ENCODE measurements at regions not wholly inside any gene's neighbourhood (a gene's known extent, or its start where the extent isn't known, plus 50 kb on each side); places are given as distances from the start of the nearest gene placed in this dataset.

- Histone ChIP-seq H3K4me1 (ENCODE audit: control insufficient read depth in 2 of 2, insufficient read depth in 2 of 2, low read length in 2 of 2) (peaks cover 4 to 6% of the 10 kb centered on the region in 2 donors), H3K27me3 (ENCODE audit: control insufficient read depth in 2 of 2, insufficient read depth in 1 of 2, low read length in 1 of 2) (peaks cover 5 to 9% of the 10 kb centered on the region in 2 donors), H3K4me3 (ENCODE audit: low read length in 2 of 2) (no peak overlapping the region), H3K9me3 (ENCODE audit: control insufficient read depth in 2 of 2, insufficient read depth in 1 of 2, low read length in 1 of 2) (no peaks in the 10 kb centered on the region), H3K27ac (ENCODE audit: low read depth in 1 of 2, low read length in 1 of 2) (no peak overlapping the region), H3K36me3 (ENCODE audit: control insufficient read depth in 2 of 2, insufficient read depth in 2 of 2, low read length in 1 of 2) (no peaks in the 10 kb centered on the region)
- 92% methylated on average over 10 of the region's 10 CpGs for WGBS
- DNase-seq (ENCODE audit: low read depth in 6 of 9, low spot score in 9 of 9): no peak
Measured at GRCh38 chr14:101633276-101633675, 72.0 kb downstream of the DIO3 start.

- Histone ChIP-seq H3K9me3 (ENCODE audit: control insufficient read depth in 2 of 2, insufficient read depth in 1 of 2, low read length in 1 of 2) (no peaks in the 10 kb centered on the region), H3K27ac (ENCODE audit: low read depth in 1 of 2, low read length in 1 of 2) (no peak overlapping the region), H3K4me1 (ENCODE audit: control insufficient read depth in 2 of 2, insufficient read depth in 2 of 2, low read length in 2 of 2) (peaks cover 0 to 6% of the 10 kb centered on the region in 2 donors), H3K36me3 (ENCODE audit: control insufficient read depth in 2 of 2, insufficient read depth in 2 of 2, low read length in 1 of 2) (no peaks in the 10 kb centered on the region), H3K27me3 (ENCODE audit: control insufficient read depth in 2 of 2, insufficient read depth in 1 of 2, low read length in 1 of 2) (peaks cover 0 to 3% of the 10 kb centered on the region in 2 donors), H3K4me3 (ENCODE audit: low read length in 2 of 2) (no peak overlapping the region)
- DNase-seq (ENCODE audit: low read depth in 6 of 9, low spot score in 9 of 9): no peak
- WGBS: 54% methylated on average over 20 of the region's 20 CpGs
Measured at GRCh38 chr14:101634202-101634849, 73.0 kb downstream of the DIO3 start.

- peaks cover 0 to 3% of the 10 kb centered on the region in 2 donors for H3K27me3 ChIP-seq (ENCODE audit: control insufficient read depth in 2 of 2, insufficient read depth in 1 of 2, low read length in 1 of 2)
- H3K4me3 ChIP-seq (ENCODE audit: low read length in 2 of 2): no peak overlapping the region
- no peak overlapping the region for H3K27ac ChIP-seq (ENCODE audit: low read depth in 1 of 2, low read length in 1 of 2)
- no peaks in the 10 kb centered on the region for H3K9me3 ChIP-seq (ENCODE audit: control insufficient read depth in 2 of 2, insufficient read depth in 1 of 2, low read length in 1 of 2)
- no peaks in the 10 kb centered on the region for H3K36me3 ChIP-seq (ENCODE audit: control insufficient read depth in 2 of 2, insufficient read depth in 2 of 2, low read length in 1 of 2)
- WGBS: 95% methylated on average over 56 of the region's 56 CpGs
- no peak for DNase-seq (ENCODE audit: low read depth in 6 of 9, low spot score in 9 of 9)
- H3K4me1 ChIP-seq (ENCODE audit: control insufficient read depth in 2 of 2, insufficient read depth in 2 of 2, low read length in 2 of 2): peaks cover 0 to 6% of the 10 kb centered on the region in 2 donors
Measured at GRCh38 chr14:101634850-101635748, 73.8 kb downstream of the DIO3 start.

- Histone ChIP-seq H3K27ac (ENCODE audit: low read depth in 1 of 2, low read length in 1 of 2) (no peak overlapping the region), H3K36me3 (ENCODE audit: control insufficient read depth in 2 of 2, insufficient read depth in 2 of 2, low read length in 1 of 2) (no peaks in the 10 kb centered on the region), H3K4me1 (ENCODE audit: control insufficient read depth in 2 of 2, insufficient read depth in 2 of 2, low read length in 2 of 2) (peaks cover 0 to 6% of the 10 kb centered on the region in 2 donors), H3K4me3 (ENCODE audit: low read length in 2 of 2) (no peak overlapping the region), H3K27me3 (ENCODE audit: control insufficient read depth in 2 of 2, insufficient read depth in 1 of 2, low read length in 1 of 2) (peaks cover 0 to 3% of the 10 kb centered on the region in 2 donors), H3K9me3 (ENCODE audit: control insufficient read depth in 2 of 2, insufficient read depth in 1 of 2, low read length in 1 of 2) (no peaks in the 10 kb centered on the region)
- 85% methylated on average over 18 of the region's 18 CpGs for WGBS
- DNase-seq (ENCODE audit: low read depth in 6 of 9, low spot score in 9 of 9): no peak
Measured at GRCh38 chr14:101635749-101636560, 74.7 kb downstream of the DIO3 start.

GRCh38 chr14:101639241-101639833 lies 78.0 kb downstream of the DIO3 start:
- Histone ChIP-seq H3K4me3 (ENCODE audit: low read length in 2 of 2) (no peak overlapping the region), H3K27ac (ENCODE audit: low read depth in 1 of 2, low read length in 1 of 2) (no peak overlapping the region), H3K4me1 (ENCODE audit: control insufficient read depth in 2 of 2, insufficient read depth in 2 of 2, low read length in 2 of 2) (peaks cover 0 to 5% of the 10 kb centered on the region in 2 donors), H3K9me3 (ENCODE audit: control insufficient read depth in 2 of 2, insufficient read depth in 1 of 2, low read length in 1 of 2) (no peaks in the 10 kb centered on the region), H3K36me3 (ENCODE audit: control insufficient read depth in 2 of 2, insufficient read depth in 2 of 2, low read length in 1 of 2) (no peaks in the 10 kb centered on the region), H3K27me3 (ENCODE audit: control insufficient read depth in 2 of 2, insufficient read depth in 1 of 2, low read length in 1 of 2) (peaks cover 0 to 2% of the 10 kb centered on the region in 2 donors)
- no peak for DNase-seq (ENCODE audit: low read depth in 6 of 9, low spot score in 9 of 9)
- 96% methylated on average over 9 of the region's 9 CpGs for WGBS

- H3K4me1 ChIP-seq (ENCODE audit: control insufficient read depth in 2 of 2, insufficient read depth in 2 of 2, low read length in 2 of 2): no peaks in the 10 kb centered on the region
- H3K4me3 ChIP-seq (ENCODE audit: low read length in 2 of 2): no peak overlapping the region
- no peaks in the 10 kb centered on the region for H3K36me3 ChIP-seq (ENCODE audit: control insufficient read depth in 2 of 2, insufficient read depth in 2 of 2, low read length in 1 of 2)
- no peak for DNase-seq (ENCODE audit: low read depth in 6 of 9, low spot score in 9 of 9)
- H3K27me3 ChIP-seq (ENCODE audit: control insufficient read depth in 2 of 2, insufficient read depth in 1 of 2, low read length in 1 of 2): no peaks in the 10 kb centered on the region
- 98% methylated on average over 6 of the region's 6 CpGs for WGBS
- no peaks in the 10 kb centered on the region for H3K9me3 ChIP-seq (ENCODE audit: control insufficient read depth in 2 of 2, insufficient read depth in 1 of 2, low read length in 1 of 2)
- no peak overlapping the region for H3K27ac ChIP-seq (ENCODE audit: low read depth in 1 of 2, low read length in 1 of 2)
Measured at GRCh38 chr14:101643651-101644050, 82.4 kb downstream of the DIO3 start.

GRCh38 chr14:101654051-101654450 lies 92.8 kb downstream of the DIO3 start:
- Histone ChIP-seq H3K9me3 (ENCODE audit: control insufficient read depth in 2 of 2, insufficient read depth in 1 of 2, low read length in 1 of 2) (no peaks in the 10 kb centered on the region), H3K4me3 (ENCODE audit: low read length in 2 of 2) (no peak overlapping the region), H3K4me1 (ENCODE audit: control insufficient read depth in 2 of 2, insufficient read depth in 2 of 2, low read length in 2 of 2) (no peaks in the 10 kb centered on the region), H3K36me3 (ENCODE audit: control insufficient read depth in 2 of 2, insufficient read depth in 2 of 2, low read length in 1 of 2) (no peaks in the 10 kb centered on the region), H3K27ac (ENCODE audit: low read depth in 1 of 2, low read length in 1 of 2) (no peak overlapping the region), H3K27me3 (ENCODE audit: control insufficient read depth in 2 of 2, insufficient read depth in 1 of 2, low read length in 1 of 2) (no peaks in the 10 kb centered on the region)
- DNase-seq (ENCODE audit: low read depth in 6 of 9, low spot score in 9 of 9): peak in 1 of 9 donors; percentile 15
- WGBS: 100% methylated on average over 2 of the region's 2 CpGs

GRCh38 chr14:101657372-101657771 lies 96.1 kb downstream of the DIO3 start:
- Histone ChIP-seq H3K27me3 (ENCODE audit: control insufficient read depth in 2 of 2, insufficient read depth in 1 of 2, low read length in 1 of 2) (no peaks in the 10 kb centered on the region), H3K4me1 (ENCODE audit: control insufficient read depth in 2 of 2, insufficient read depth in 2 of 2, low read length in 2 of 2) (no peaks in the 10 kb centered on the region)
- DNase-seq (ENCODE audit: low read depth in 6 of 9, low spot score in 9 of 9): no peak

More at GRCh38 chr14:101657372-101657771, 96.1 kb downstream of the DIO3 start:
- Histone ChIP-seq H3K36me3 (ENCODE audit: control insufficient read depth in 2 of 2, insufficient read depth in 2 of 2, low read length in 1 of 2) (no peaks in the 10 kb centered on the region), H3K9me3 (ENCODE audit: control insufficient read depth in 2 of 2, insufficient read depth in 1 of 2, low read length in 1 of 2) (no peaks in the 10 kb centered on the region), H3K4me3 (ENCODE audit: low read length in 2 of 2) (no peak overlapping the region), H3K27ac (ENCODE audit: low read depth in 1 of 2, low read length in 1 of 2) (no peak overlapping the region)

Measured in thymus (tissue), 11 donors.